HG02642 (cell line): ENCODE measurements at regions not wholly inside any gene's neighbourhood (a gene's known extent, or its start where the extent isn't known, plus 50 kb on each side); places are given as distances from the start of the nearest gene placed in this dataset.
"Not testable (repeated sequence)": the region's sequence is repeated elsewhere in the genome, so short reads cannot be mapped to it uniquely, and the experiment has no call there.

Source experiments
- ATAC-seq: cut with Tn5 transposase; IDR thresholded peaks from one replicate; pipeline ENCODE4 v1.9.1; 2021; ENCODE audit warnings: mild to moderate bottlenecking; ENCODE audit not compliant: unreplicated experiment, poor library complexity

GRCh38 chrX:102784550-102784949, 64.0 kb downstream of the GPRASP3 start:
- ATAC-seq: no peak

GRCh38 chrX:102787283-102787682, 66.7 kb downstream of the GPRASP3 start:
- ATAC-seq: no peak

- ATAC-seq: no peak
These were observed 87.8 kb downstream of the GPRASP3 start for GRCh38 chrX:102808336-102808735.

- ATAC-seq: not testable (repeated sequence)
These were observed 97.7 kb downstream of the GPRASP3 start for GRCh38 chrX:102818269-102818668.

- ATAC-seq: no peak
These were observed 104.4 kb upstream of the RAB40AL start for GRCh38 chrX:102832661-102833060.

- ATAC-seq: no peak
These were observed 103.9 kb upstream of the RAB40AL start for GRCh38 chrX:102833136-102833535.

GRCh38 chrX:102835504-102836146, 101.4 kb upstream of the RAB40AL start:
- ATAC-seq: no peak

GRCh38 chrX:102837847-102838246, 99.2 kb upstream of the RAB40AL start:
- ATAC-seq: no peak

- ATAC-seq: no peak
These were observed 96.0 kb upstream of the RAB40AL start for GRCh38 chrX:102840871-102841705.

GRCh38 chrX:102841706-102842003, 95.4 kb upstream of the RAB40AL start:
- no peak for ATAC-seq

GRCh38 chrX:102845020-102845419, 92.1 kb upstream of the RAB40AL start:
- ATAC-seq: no peak

- no peak for ATAC-seq
These were observed 90.4 kb upstream of the RAB40AL start for GRCh38 chrX:102846544-102847236.

- no peak for ATAC-seq
These were observed 89.7 kb upstream of the RAB40AL start for GRCh38 chrX:102847362-102847761.

- ATAC-seq: no peak
These were observed 87.7 kb upstream of the RAB40AL start for GRCh38 chrX:102849396-102849795.

GRCh38 chrX:102858826-102859549, 78.1 kb upstream of the RAB40AL start:
- ATAC-seq: not testable (repeated sequence)

- ATAC-seq: no peak
These were observed 77.6 kb upstream of the RAB40AL start for GRCh38 chrX:102859550-102859871.

GRCh38 chrX:102860235-102860634, 76.8 kb upstream of the RAB40AL start:
- no peak for ATAC-seq

- peak; percentile 93 for ATAC-seq
These were observed 73.3 kb upstream of the RAB40AL start for GRCh38 chrX:102863735-102864134.

- no peak for ATAC-seq
These were observed 70.0 kb upstream of the RAB40AL start for GRCh38 chrX:102866981-102867656.

- no peak for ATAC-seq
These were observed 53.6 kb upstream of the RAB40AL start for GRCh38 chrX:102883491-102883890.
